GM12878 (cell line): ENCODE measurements at regions not wholly inside any gene's neighbourhood (a gene's known extent, or its start where the extent isn't known, plus 50 kb on each side); places are given as distances from the start of the nearest gene placed in this dataset.

Experiments
- ATAC-seq: fragments of 200-7000 bp; cut with Tn5 transposase; 3 replicates; pipeline ENCODE4 v1.9.1; 2020; ENCODE audit warnings: mild to moderate bottlenecking, moderate library complexity
- BruUV-seq: library from RNA; stranded (reverse); fragments of 400-500 nt; replicated peaks from 2 replicates; lab custom pipeline; 2021; lab: Mats Ljungman, UMichigan
- CTCF ChIA-PET: fragments of 300-600 bp; sonication (Branson Sonifier 250); formaldehyde crosslinking; extraction: SDS; loops from one replicate; lab custom pipeline; 2021; ENCODE audit warnings: inconsistent platforms; lab: Yijun Ruan, JAX
- POLR2A ChIA-PET: fragments of 350-600 bp; formaldehyde crosslinking; extraction: SDS; loops from one replicate; lab custom pipeline; 2021; ENCODE audit warnings: inconsistent platforms; lab: Charles Lee
- RAD21 ChIA-PET: fragments of 300-600 bp; sonication (Branson Sonifier 250); formaldehyde crosslinking; loops from one replicate; lab custom pipeline; 2023; ENCODE audit warnings: antibody characterized with exemption; ENCODE audit not compliant: unreplicated experiment; lab: Charles Lee
- SMC1A ChIA-PET: fragments of 300-600 bp; sonication (Branson Sonifier 250); formaldehyde crosslinking; loops from one replicate; lab custom pipeline; 2023; ENCODE audit not compliant: unreplicated experiment, uncharacterized antibody; lab: Charles Lee
- DNase-seq: peaks from one replicate; pipeline ENCODE4 v3.0.0-alpha.2; 2011; ENCODE audit warnings: low read depth, low spot score
- FAIRE-seq: peaks from 3 replicates; lab custom pipeline; 2011; peaks lifted over from hg19 to GRCh38; lab: Jason Lieb, UNC
- H2AFZ ChIP-seq: 2 replicates; pipeline ENCODE4 v1.6.0; 2011; ENCODE audit warnings: low read depth, low read length, control low read depth; ENCODE audit not compliant: control insufficient read depth
- H3K27ac ChIP-seq: 2 replicates; pipeline ENCODE4 v1.5.1; 2011; ENCODE audit warnings: control low read depth; ENCODE audit not compliant: control insufficient read depth, insufficient read depth
- H3K27me3 ChIP-seq, 2 experiments: replicated peaks in 1 of 2; 2 replicates each; pipeline versions ENCODE4 v1.6.0 to v1.6.1; 2011; ENCODE audit warnings: low read length in 1 of 2; ENCODE audit not compliant: control insufficient read depth in 2 of 2, insufficient read depth in 2 of 2
- H3K36me3 ChIP-seq, 2 experiments: 2 replicates each; pipeline ENCODE4 v1.5.1; 2011; ENCODE audit warnings: low read length in 1 of 2; ENCODE audit not compliant: control insufficient read depth in 2 of 2, insufficient read depth in 2 of 2
- H3K4me1 ChIP-seq: 2 replicates; pipeline ENCODE4 v1.6.1; 2011; ENCODE audit warnings: mild to moderate bottlenecking, low read length, moderate library complexity, mixed read lengths; ENCODE audit not compliant: control insufficient read depth, insufficient read depth
- H3K4me2 ChIP-seq: 2 replicates; pipeline ENCODE4 v1.6.0; 2011; ENCODE audit warnings: control low read depth; ENCODE audit not compliant: control insufficient read depth, insufficient read depth
- H3K4me3 ChIP-seq: fragments of 200-600 bp; sonication (generic); 2 replicates; pipeline ENCODE4 v1.5.1; 2016
- H3K79me2 ChIP-seq: 2 replicates; pipeline ENCODE4 v1.6.0; 2011; ENCODE audit warnings: low read length; ENCODE audit not compliant: control insufficient read depth, insufficient read depth
- H3K9ac ChIP-seq: 2 replicates; pipeline ENCODE4 v1.8.0; 2011; ENCODE audit warnings: low read length, control low read depth, mixed read lengths; ENCODE audit not compliant: control insufficient read depth, insufficient read depth
- H3K9me3 ChIP-seq: replicated peaks from 3 replicates; pipeline ENCODE4 v1.5.1; 2011; ENCODE audit warnings: mild to moderate bottlenecking, low read length; ENCODE audit not compliant: control insufficient read depth, insufficient read depth
- H4K20me1 ChIP-seq: 2 replicates; pipeline ENCODE4 v1.6.0; 2011; ENCODE audit not compliant: control insufficient read depth, insufficient read depth
- BACH1 ChIP-seq: fragments of 450-650 bp; IDR thresholded peaks from 2 replicates; pipeline ENCODE4 v1.6.1; 2017; ENCODE audit warnings: mild to moderate bottlenecking, borderline replicate concordance
- HSF1 ChIP-seq: fragments of 150-350 bp; IDR thresholded peaks from 2 replicates; pipeline ENCODE4 v1.6.1; 2014; ENCODE audit warnings: mild to moderate bottlenecking, low read depth, low read length
- MTA3 ChIP-seq: IDR thresholded peaks from 2 replicates; pipeline ENCODE4 v1.6.1; 2012; ENCODE audit warnings: low read length, inconsistent platforms, borderline replicate concordance
- YBX1 ChIP-seq: fragments of 450-650 bp; IDR thresholded peaks from 2 replicates; pipeline ENCODE4 v1.6.1; 2016; ENCODE audit warnings: antibody characterized with exemption
- ZSCAN29 ChIP-seq: fragments of 450-650 bp; IDR thresholded peaks from 2 replicates; pipeline ENCODE4 v1.6.1; 2017; ENCODE audit warnings: mild to moderate bottlenecking, moderate library complexity
- WGBS: methylation state at CpG from one replicate; pipeline ENCODE4 v1.1.6; 2016; ENCODE audit warnings: low lambda C conversion rate; ENCODE audit not compliant: insufficient replicate concordance, insufficient coverage; ENCODE audit errors: missing lambda C conversion rate; 5-methylcytosine and 5-hydroxymethylcytosine counted together
- in situ Hi-C: fragments of 300-500 bp; cut with MboI; formaldehyde crosslinking; loops from 9 replicates; pipeline ENCODE4 v1.14.3; 2018; ENCODE audit warnings: mixed read lengths
- intact Hi-C: fragments of 100-400 bp; cut with micrococcal nuclease; formaldehyde crosslinking; loops from one replicate; pipeline ENCODE4 v1.14.2; 2022; ENCODE audit not compliant: unreplicated experiment
- TF ChIP-seq, protein P1 (sequence below): fragments of 450-650 bp; IDR thresholded peaks from 2 replicates; pipeline ENCODE4 v1.6.1; 2017; ENCODE audit warnings: mild to moderate bottlenecking
- TF ChIP-seq, protein P2 (sequence below): fragments of 450-650 bp; IDR thresholded peaks from 2 replicates; pipeline ENCODE4 v1.6.1; 2017; ENCODE audit warnings: mild to moderate bottlenecking, moderate library complexity

DNA sequence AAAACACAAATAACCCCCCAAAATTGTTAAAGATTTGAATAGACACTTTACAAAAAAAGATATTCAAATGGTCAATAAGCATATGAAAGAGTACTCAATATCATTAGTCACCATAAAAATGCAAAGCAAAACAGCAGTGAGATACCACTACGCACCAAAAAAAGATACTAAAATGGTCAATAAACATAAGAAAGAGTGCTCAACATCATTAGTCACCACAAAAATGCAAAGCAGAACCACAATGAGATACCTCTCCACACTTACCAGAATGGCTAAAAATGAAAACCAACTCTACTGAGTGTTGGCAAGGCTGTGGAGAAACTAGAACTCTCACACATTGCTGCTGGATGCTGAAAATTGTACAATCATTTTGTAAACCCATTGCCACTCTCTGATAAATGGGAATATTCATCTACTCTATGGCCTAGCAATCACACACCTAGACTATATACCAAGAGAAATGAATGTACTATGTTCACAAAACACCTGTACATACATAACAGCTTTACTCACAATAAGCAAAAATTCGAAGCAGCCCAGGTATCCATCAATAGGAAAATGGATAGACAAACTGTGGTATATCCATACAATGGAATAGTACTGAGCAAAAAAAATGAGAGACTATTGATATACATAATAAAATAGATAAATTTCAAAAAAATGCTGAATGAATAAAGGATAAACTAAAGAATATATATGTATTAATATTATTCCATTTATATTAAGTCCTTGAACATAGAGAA is 205.0 kb upstream of the DAPK1 start:
- Histone ChIP-seq H3K4me1 (no peaks in the 10 kb centered on the region), H3K27ac (no peak overlapping the region), H4K20me1 (no peaks in the 10 kb centered on the region), H3K4me2 (no peak overlapping the region), H2AFZ (no peak overlapping the region), H3K9ac (no peak overlapping the region), H3K4me3 (no peak overlapping the region), H3K79me2 (no peaks in the 10 kb centered on the region), H3K36me3 (no peaks in the 10 kb centered on the region), H3K27me3 (no peaks in the 10 kb centered on the region), H3K9me3 (no peaks in the 10 kb centered on the region)
- SMC1A ChIA-PET, result no interaction called here
- TF ChIP-seq, protein P1, sequence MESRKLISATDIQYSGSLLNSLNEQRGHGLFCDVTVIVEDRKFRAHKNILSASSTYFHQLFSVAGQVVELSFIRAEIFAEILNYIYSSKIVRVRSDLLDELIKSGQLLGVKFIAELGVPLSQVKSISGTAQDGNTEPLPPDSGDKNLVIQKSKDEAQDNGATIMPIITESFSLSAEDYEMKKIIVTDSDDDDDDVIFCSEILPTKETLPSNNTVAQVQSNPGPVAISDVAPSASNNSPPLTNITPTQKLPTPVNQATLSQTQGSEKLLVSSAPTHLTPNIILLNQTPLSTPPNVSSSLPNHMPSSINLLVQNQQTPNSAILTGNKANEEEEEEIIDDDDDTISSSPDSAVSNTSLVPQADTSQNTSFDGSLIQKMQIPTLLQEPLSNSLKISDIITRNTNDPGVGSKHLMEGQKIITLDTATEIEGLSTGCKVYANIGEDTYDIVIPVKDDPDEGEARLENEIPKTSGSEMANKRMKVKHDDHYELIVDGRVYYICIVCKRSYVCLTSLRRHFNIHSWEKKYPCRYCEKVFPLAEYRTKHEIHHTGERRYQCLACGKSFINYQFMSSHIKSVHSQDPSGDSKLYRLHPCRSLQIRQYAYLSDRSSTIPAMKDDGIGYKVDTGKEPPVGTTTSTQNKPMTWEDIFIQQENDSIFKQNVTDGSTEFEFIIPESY, result no peak
- TF ChIP-seq HSF1, result no peak
- TF ChIP-seq, protein P2, sequence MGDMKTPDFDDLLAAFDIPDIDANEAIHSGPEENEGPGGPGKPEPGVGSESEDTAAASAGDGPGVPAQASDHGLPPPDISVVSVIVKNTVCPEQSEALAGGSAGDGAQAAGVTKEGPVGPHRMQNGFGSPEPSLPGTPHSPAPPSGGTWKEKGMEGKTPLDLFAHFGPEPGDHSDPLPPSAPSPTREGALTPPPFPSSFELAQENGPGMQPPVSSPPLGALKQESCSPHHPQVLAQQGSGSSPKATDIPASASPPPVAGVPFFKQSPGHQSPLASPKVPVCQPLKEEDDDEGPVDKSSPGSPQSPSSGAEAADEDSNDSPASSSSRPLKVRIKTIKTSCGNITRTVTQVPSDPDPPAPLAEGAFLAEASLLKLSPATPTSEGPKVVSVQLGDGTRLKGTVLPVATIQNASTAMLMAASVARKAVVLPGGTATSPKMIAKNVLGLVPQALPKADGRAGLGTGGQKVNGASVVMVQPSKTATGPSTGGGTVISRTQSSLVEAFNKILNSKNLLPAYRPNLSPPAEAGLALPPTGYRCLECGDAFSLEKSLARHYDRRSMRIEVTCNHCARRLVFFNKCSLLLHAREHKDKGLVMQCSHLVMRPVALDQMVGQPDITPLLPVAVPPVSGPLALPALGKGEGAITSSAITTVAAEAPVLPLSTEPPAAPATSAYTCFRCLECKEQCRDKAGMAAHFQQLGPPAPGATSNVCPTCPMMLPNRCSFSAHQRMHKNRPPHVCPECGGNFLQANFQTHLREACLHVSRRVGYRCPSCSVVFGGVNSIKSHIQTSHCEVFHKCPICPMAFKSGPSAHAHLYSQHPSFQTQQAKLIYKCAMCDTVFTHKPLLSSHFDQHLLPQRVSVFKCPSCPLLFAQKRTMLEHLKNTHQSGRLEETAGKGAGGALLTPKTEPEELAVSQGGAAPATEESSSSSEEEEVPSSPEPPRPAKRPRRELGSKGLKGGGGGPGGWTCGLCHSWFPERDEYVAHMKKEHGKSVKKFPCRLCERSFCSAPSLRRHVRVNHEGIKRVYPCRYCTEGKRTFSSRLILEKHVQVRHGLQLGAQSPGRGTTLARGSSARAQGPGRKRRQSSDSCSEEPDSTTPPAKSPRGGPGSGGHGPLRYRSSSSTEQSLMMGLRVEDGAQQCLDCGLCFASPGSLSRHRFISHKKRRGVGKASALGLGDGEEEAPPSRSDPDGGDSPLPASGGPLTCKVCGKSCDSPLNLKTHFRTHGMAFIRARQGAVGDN, result no peak
- no peak for TF ChIP-seq BACH1
- no peak for TF ChIP-seq ZSCAN29
- no peak for TF ChIP-seq MTA3
- no peak for TF ChIP-seq YBX1
- BruUV-seq, result no TSS peak
- 2% methylated on average over 2 of the region's 2 CpGs for WGBS
- RAD21 ChIA-PET, result no interaction called here
- CTCF ChIA-PET, result no interaction called here
- in situ Hi-C loops (no loop called here), intact Hi-C loops (no loop called here)
- no peak for FAIRE-seq
- no peak for DNase-seq
- POLR2A ChIA-PET, result no interaction called here
- ATAC-seq, result no peak
